ENCODE measurements at regions not wholly inside any gene's neighbourhood (a gene's known extent, or its start where the extent isn't known, plus 50 kb on each side); places are given as distances from the start of the nearest gene placed in this dataset.

DNA sequence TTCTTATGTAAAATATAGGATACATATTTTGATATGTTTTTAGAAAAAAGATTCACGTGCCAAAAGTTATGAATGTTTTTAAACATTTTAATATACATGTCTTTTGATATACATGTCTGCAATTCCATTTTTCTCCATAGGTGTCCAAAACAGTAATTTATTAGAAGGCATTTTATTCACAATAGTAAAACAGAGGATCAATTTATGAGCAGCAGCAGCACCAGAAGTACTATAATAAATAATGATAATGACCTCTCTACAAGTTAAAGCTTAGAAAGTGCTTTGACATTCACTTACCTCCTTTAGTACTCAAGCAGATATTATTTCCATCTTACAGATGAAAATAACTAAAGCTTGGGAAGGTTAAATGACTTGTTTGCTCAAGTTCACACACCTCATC lies 96.7 kb upstream of the DBX1 start:
- Histone ChIP-seq H3K9me2 (replicated peaks; ENCODE audit: low read depth, low read length) (no peaks in the 10 kb centered on the region), H2AFZ (ENCODE audit: low read length) (no peak overlapping the region), H3K9me3 (ENCODE audit: insufficient read depth, low read depth, low read length) (no peaks in the 10 kb centered on the region), H3K27me3 (ENCODE audit: insufficient read depth, low read length, poor library complexity, severe bottlenecking) (no peaks in the 10 kb centered on the region), H3K4me2 (ENCODE audit: low read depth, low read length, poor library complexity, severe bottlenecking) (no peak overlapping the region), H3K36me3 (ENCODE audit: insufficient read depth, low read length) (no peaks in the 10 kb centered on the region), H3K79me2 (ENCODE audit: insufficient read depth, low read length) (no peaks in the 10 kb centered on the region), H3K4me1 (ENCODE audit: insufficient read depth, low read length, poor library complexity, severe bottlenecking) (no peaks in the 10 kb centered on the region), H3K4me3 (ENCODE audit: low read length, poor library complexity, severe bottlenecking) (no peak overlapping the region), H3K9ac (ENCODE audit: low read depth, low read length, poor library complexity, severe bottlenecking) (no peak overlapping the region), H3F3A (ENCODE audit: low read depth) (no peaks in the 10 kb centered on the region), H4K20me1 (ENCODE audit: insufficient read depth, low read length, poor library complexity, severe bottlenecking) (no peaks in the 10 kb centered on the region)
- no peak for TF ChIP-seq EZH2phosphoT487 (IDR thresholded peaks at IDR 0.05; ENCODE audit: borderline replicate concordance)
- TF ChIP-seq, protein P1, sequence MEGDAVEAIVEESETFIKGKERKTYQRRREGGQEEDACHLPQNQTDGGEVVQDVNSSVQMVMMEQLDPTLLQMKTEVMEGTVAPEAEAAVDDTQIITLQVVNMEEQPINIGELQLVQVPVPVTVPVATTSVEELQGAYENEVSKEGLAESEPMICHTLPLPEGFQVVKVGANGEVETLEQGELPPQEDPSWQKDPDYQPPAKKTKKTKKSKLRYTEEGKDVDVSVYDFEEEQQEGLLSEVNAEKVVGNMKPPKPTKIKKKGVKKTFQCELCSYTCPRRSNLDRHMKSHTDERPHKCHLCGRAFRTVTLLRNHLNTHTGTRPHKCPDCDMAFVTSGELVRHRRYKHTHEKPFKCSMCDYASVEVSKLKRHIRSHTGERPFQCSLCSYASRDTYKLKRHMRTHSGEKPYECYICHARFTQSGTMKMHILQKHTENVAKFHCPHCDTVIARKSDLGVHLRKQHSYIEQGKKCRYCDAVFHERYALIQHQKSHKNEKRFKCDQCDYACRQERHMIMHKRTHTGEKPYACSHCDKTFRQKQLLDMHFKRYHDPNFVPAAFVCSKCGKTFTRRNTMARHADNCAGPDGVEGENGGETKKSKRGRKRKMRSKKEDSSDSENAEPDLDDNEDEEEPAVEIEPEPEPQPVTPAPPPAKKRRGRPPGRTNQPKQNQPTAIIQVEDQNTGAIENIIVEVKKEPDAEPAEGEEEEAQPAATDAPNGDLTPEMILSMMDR (conservative IDR thresholded peaks at IDR 0.05; ENCODE audit: low read length): no peak

- Histone ChIP-seq H3K4me1 (ENCODE audit: insufficient read depth, low read length, poor library complexity, severe bottlenecking) (no peaks in the 10 kb centered on the region), H3K4me3 (ENCODE audit: low read length, poor library complexity, severe bottlenecking) (no peak overlapping the region), H3K27me3 (ENCODE audit: insufficient read depth, low read length, poor library complexity, severe bottlenecking) (no peaks in the 10 kb centered on the region), H3K9me2 (replicated peaks; ENCODE audit: low read depth, low read length) (no peaks in the 10 kb centered on the region), H3K9me3 (ENCODE audit: insufficient read depth, low read depth, low read length) (no peaks in the 10 kb centered on the region), H3K79me2 (ENCODE audit: insufficient read depth, low read length) (no peaks in the 10 kb centered on the region), H4K20me1 (ENCODE audit: insufficient read depth, low read length, poor library complexity, severe bottlenecking) (no peaks in the 10 kb centered on the region), H3K9ac (ENCODE audit: low read depth, low read length, poor library complexity, severe bottlenecking) (no peak overlapping the region), H3K36me3 (ENCODE audit: insufficient read depth, low read length) (no peaks in the 10 kb centered on the region), H2AFZ (ENCODE audit: low read length) (no peak overlapping the region), H3F3A (ENCODE audit: low read depth) (no peaks in the 10 kb centered on the region), H3K4me2 (ENCODE audit: low read depth, low read length, poor library complexity, severe bottlenecking) (no peak overlapping the region)
- TF ChIP-seq, protein P1 (conservative IDR thresholded peaks at IDR 0.05; ENCODE audit: low read length): no peak
- no peak for TF ChIP-seq EZH2phosphoT487 (IDR thresholded peaks at IDR 0.05; ENCODE audit: borderline replicate concordance)
Measured at GRCh38 chr11:20253796-20254195, 93.5 kb upstream of the DBX1 start.

GRCh38 chr11:20251496-20251895 lies 91.2 kb upstream of the DBX1 start:
- no peaks in the 10 kb centered on the region for H3K4me1 ChIP-seq (ENCODE audit: insufficient read depth, low read length, poor library complexity, severe bottlenecking)
- H3K36me3 ChIP-seq (ENCODE audit: insufficient read depth, low read length): no peaks in the 10 kb centered on the region
- H2AFZ ChIP-seq (ENCODE audit: low read length): no peak overlapping the region
- H3K9ac ChIP-seq (ENCODE audit: low read depth, low read length, poor library complexity, severe bottlenecking): no peak overlapping the region
- no peaks in the 10 kb centered on the region for H3K79me2 ChIP-seq (ENCODE audit: insufficient read depth, low read length)
- TF ChIP-seq EZH2phosphoT487 (IDR thresholded peaks at IDR 0.05; ENCODE audit: borderline replicate concordance): no peak
- TF ChIP-seq, protein P1 (conservative IDR thresholded peaks at IDR 0.05; ENCODE audit: low read length): no peak
- H3K4me2 ChIP-seq (ENCODE audit: low read depth, low read length, poor library complexity, severe bottlenecking): no peak overlapping the region
- H3K9me3 ChIP-seq (ENCODE audit: insufficient read depth, low read depth, low read length): no peaks in the 10 kb centered on the region
- H3K27me3 ChIP-seq (ENCODE audit: insufficient read depth, low read length, poor library complexity, severe bottlenecking): no peaks in the 10 kb centered on the region
- H3F3A ChIP-seq (ENCODE audit: low read depth): no peaks in the 10 kb centered on the region
- no peaks in the 10 kb centered on the region for H4K20me1 ChIP-seq (ENCODE audit: insufficient read depth, low read length, poor library complexity, severe bottlenecking)
- H3K9me2 ChIP-seq (replicated peaks; ENCODE audit: low read depth, low read length): no peaks in the 10 kb centered on the region
- no peak overlapping the region for H3K4me3 ChIP-seq (ENCODE audit: low read length, poor library complexity, severe bottlenecking)
